GM12878 (cell line): ENCODE measurements at regions not wholly inside any gene's neighbourhood (a gene's known extent, or its start where the extent isn't known, plus 50 kb on each side); places are given as distances from the start of the nearest gene placed in this dataset.

Source experiments
- ATAC-seq: fragments of 200-7000 bp; cut with Tn5 transposase; 3 replicates; pipeline ENCODE4 v1.9.1; 2020; ENCODE audit warnings: mild to moderate bottlenecking, moderate library complexity
- BruUV-seq: library from RNA; stranded (reverse); fragments of 400-500 nt; replicated peaks from 2 replicates; lab custom pipeline; 2021; lab: Mats Ljungman, UMichigan
- CTCF ChIA-PET: fragments of 300-600 bp; sonication (Branson Sonifier 250); formaldehyde crosslinking; extraction: SDS; loops from one replicate; lab custom pipeline; 2021; ENCODE audit warnings: inconsistent platforms; lab: Yijun Ruan, JAX
- POLR2A ChIA-PET: fragments of 350-600 bp; formaldehyde crosslinking; extraction: SDS; loops from one replicate; lab custom pipeline; 2021; ENCODE audit warnings: inconsistent platforms; lab: Charles Lee
- RAD21 ChIA-PET: fragments of 300-600 bp; sonication (Branson Sonifier 250); formaldehyde crosslinking; loops from one replicate; lab custom pipeline; 2023; ENCODE audit warnings: antibody characterized with exemption; ENCODE audit not compliant: unreplicated experiment; lab: Charles Lee
- SMC1A ChIA-PET: fragments of 300-600 bp; sonication (Branson Sonifier 250); formaldehyde crosslinking; loops from one replicate; lab custom pipeline; 2023; ENCODE audit not compliant: unreplicated experiment, uncharacterized antibody; lab: Charles Lee
- DNase-seq: peaks from one replicate; pipeline ENCODE4 v3.0.0-alpha.2; 2011; ENCODE audit warnings: low read depth, low spot score
- FAIRE-seq: peaks from 3 replicates; lab custom pipeline; 2011; peaks lifted over from hg19 to GRCh38; lab: Jason Lieb, UNC
- H2AFZ ChIP-seq: 2 replicates; pipeline ENCODE4 v1.6.0; 2011; ENCODE audit warnings: low read depth, low read length, control low read depth; ENCODE audit not compliant: control insufficient read depth
- H3K27ac ChIP-seq: 2 replicates; pipeline ENCODE4 v1.5.1; 2011; ENCODE audit warnings: control low read depth; ENCODE audit not compliant: control insufficient read depth, insufficient read depth
- H3K27me3 ChIP-seq, 2 experiments: replicated peaks in 1 of 2; 2 replicates each; pipeline versions ENCODE4 v1.6.0 to v1.6.1; 2011; ENCODE audit warnings: low read length in 1 of 2; ENCODE audit not compliant: control insufficient read depth in 2 of 2, insufficient read depth in 2 of 2
- H3K36me3 ChIP-seq, 2 experiments: 2 replicates each; pipeline ENCODE4 v1.5.1; 2011; ENCODE audit warnings: low read length in 1 of 2; ENCODE audit not compliant: control insufficient read depth in 2 of 2, insufficient read depth in 2 of 2
- H3K4me1 ChIP-seq: 2 replicates; pipeline ENCODE4 v1.6.1; 2011; ENCODE audit warnings: mild to moderate bottlenecking, low read length, moderate library complexity, mixed read lengths; ENCODE audit not compliant: control insufficient read depth, insufficient read depth
- H3K4me2 ChIP-seq: 2 replicates; pipeline ENCODE4 v1.6.0; 2011; ENCODE audit warnings: control low read depth; ENCODE audit not compliant: control insufficient read depth, insufficient read depth
- H3K4me3 ChIP-seq: fragments of 200-600 bp; sonication (generic); 2 replicates; pipeline ENCODE4 v1.5.1; 2016
- H3K79me2 ChIP-seq: 2 replicates; pipeline ENCODE4 v1.6.0; 2011; ENCODE audit warnings: low read length; ENCODE audit not compliant: control insufficient read depth, insufficient read depth
- H3K9ac ChIP-seq: 2 replicates; pipeline ENCODE4 v1.8.0; 2011; ENCODE audit warnings: low read length, control low read depth, mixed read lengths; ENCODE audit not compliant: control insufficient read depth, insufficient read depth
- H3K9me3 ChIP-seq: replicated peaks from 3 replicates; pipeline ENCODE4 v1.5.1; 2011; ENCODE audit warnings: mild to moderate bottlenecking, low read length; ENCODE audit not compliant: control insufficient read depth, insufficient read depth
- H4K20me1 ChIP-seq: 2 replicates; pipeline ENCODE4 v1.6.0; 2011; ENCODE audit not compliant: control insufficient read depth, insufficient read depth
- BRCA1 ChIP-seq: IDR thresholded peaks from 2 replicates; pipeline ENCODE4 v1.6.1; 2011; ENCODE audit warnings: low read depth, low read length, improper control_type of control experiment
- CHD4 ChIP-seq: fragments of 200-600 bp; sonication (generic); IDR thresholded peaks from 2 replicates; pipeline ENCODE4 v1.6.1; 2016; ENCODE audit warnings: mild to moderate bottlenecking
- ETV6 ChIP-seq, 2 experiments: fragments of 450-650 bp in 1 of 2; IDR thresholded peaks in 1 of 2; conservative IDR thresholded peaks in 1 of 2; 2 replicates each; pipeline ENCODE4 v1.6.1; 2014; ENCODE audit warnings: antibody characterized with exemption in 1 of 2, borderline replicate concordance in 1 of 2, low read depth in 1 of 2, mild to moderate bottlenecking in 1 of 2, moderate library complexity in 1 of 2
- FOS ChIP-seq: IDR thresholded peaks from 3 replicates; pipeline ENCODE4 v1.6.1; 2011; ENCODE audit warnings: borderline replicate concordance; ENCODE audit not compliant: insufficient read length; ENCODE audit errors: extremely low read depth
- GABPA ChIP-seq: IDR thresholded peaks from 2 replicates; pipeline ENCODE4 v1.6.1; 2014; ENCODE audit warnings: antibody characterized with exemption, low read depth, mild to moderate bottlenecking, inconsistent platforms
- HCFC1 ChIP-seq: fragments of 150-350 bp; IDR thresholded peaks from 2 replicates; pipeline ENCODE4 v1.6.1; 2014; ENCODE audit warnings: low read length
- IKZF2 ChIP-seq, 2 experiments: fragments of 450-650 bp; IDR thresholded peaks; 2 replicates each; pipeline ENCODE4 v1.6.1; 2017; ENCODE audit warnings: mild to moderate bottlenecking in 2 of 2, moderate library complexity in 2 of 2
- PAX8 ChIP-seq: fragments of 450-650 bp; IDR thresholded peaks from 2 replicates; pipeline ENCODE4 v1.6.1; 2017; ENCODE audit warnings: mild to moderate bottlenecking, moderate library complexity
- RELA ChIP-seq: fragments of 450-650 bp; IDR thresholded peaks from 2 replicates; pipeline ENCODE4 v1.8.0; 2014; ENCODE audit warnings: borderline replicate concordance; ENCODE audit not compliant: partially characterized antibody
- SIN3A ChIP-seq: IDR thresholded peaks from 2 replicates; pipeline ENCODE4 v1.6.1; 2012; ENCODE audit warnings: low read depth, low read length, improper control_type of control experiment
- SMARCA5 ChIP-seq: fragments of 450-650 bp; IDR thresholded peaks from 2 replicates; pipeline ENCODE4 v1.6.1; 2017; ENCODE audit warnings: mild to moderate bottlenecking
- TBL1XR1 ChIP-seq: IDR thresholded peaks from 2 replicates; pipeline ENCODE4 v1.6.1; 2012; ENCODE audit warnings: low read depth, low read length, improper control_type of control experiment
- TCF12 ChIP-seq: IDR thresholded peaks from 2 replicates; pipeline ENCODE4 v1.6.1; 2011; ENCODE audit warnings: low read depth, mild to moderate bottlenecking, low read length
- TCF7 ChIP-seq: IDR thresholded peaks from 2 replicates; pipeline ENCODE4 v1.6.1; 2014; ENCODE audit warnings: antibody characterized with exemption, borderline replicate concordance
- ZBTB40 ChIP-seq: fragments of 450-650 bp; IDR thresholded peaks from 2 replicates; pipeline ENCODE4 v1.6.1; 2016; ENCODE audit warnings: mild to moderate bottlenecking, moderate library complexity, borderline replicate concordance
- ZNF24 ChIP-seq: fragments of 450-650 bp; IDR thresholded peaks from 2 replicates; pipeline ENCODE4 v1.6.1; 2017; ENCODE audit warnings: antibody characterized with exemption, mild to moderate bottlenecking
- WGBS: methylation state at CpG from one replicate; pipeline ENCODE4 v1.1.6; 2016; ENCODE audit warnings: low lambda C conversion rate; ENCODE audit not compliant: insufficient replicate concordance, insufficient coverage; ENCODE audit errors: missing lambda C conversion rate; 5-methylcytosine and 5-hydroxymethylcytosine counted together
- in situ Hi-C: fragments of 300-500 bp; cut with MboI; formaldehyde crosslinking; loops from 9 replicates; pipeline ENCODE4 v1.14.3; 2018; ENCODE audit warnings: mixed read lengths
- intact Hi-C: fragments of 100-400 bp; cut with micrococcal nuclease; formaldehyde crosslinking; loops from one replicate; pipeline ENCODE4 v1.14.2; 2022; ENCODE audit not compliant: unreplicated experiment
- TF ChIP-seq, protein P1 (sequence below): fragments of 450-650 bp; formaldehyde crosslinking; IDR thresholded peaks from 2 replicates; pipeline ENCODE4 v1.4.0; 2020; ENCODE audit warnings: mild to moderate bottlenecking, moderate library complexity

DNA sequence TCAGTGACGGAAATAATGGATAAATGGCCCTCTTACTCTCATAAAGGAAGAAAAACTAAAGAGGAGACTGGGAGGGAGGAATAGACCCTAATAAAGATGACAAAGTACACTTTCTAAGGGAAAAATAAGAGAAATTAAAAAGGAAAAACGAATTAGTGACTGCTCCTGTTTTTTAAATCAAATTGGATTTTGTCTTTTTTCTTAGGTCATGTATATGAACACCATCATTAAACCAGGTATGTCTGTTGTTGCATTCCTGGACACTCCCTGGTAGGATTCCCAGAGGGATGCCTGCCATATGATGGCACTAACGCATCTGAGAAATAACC lies 59.4 kb upstream of the BTN3A2 start:
- DNase-seq (no peak), ATAC-seq (no peak), FAIRE-seq (no peak)
- BruUV-seq = no TSS peak
- Histone ChIP-seq H3K27me3 (no peaks in the 10 kb centered on the region), H2AFZ (no peak overlapping the region), H4K20me1 (no peaks in the 10 kb centered on the region), H3K36me3 (no peaks in the 10 kb centered on the region), H3K4me1 (peaks cover 16% of the 10 kb centered on the region), H3K9ac (no peak overlapping the region), H3K4me2 (peak overlapping the region; percentile 72; the same call in 1 of the 2 replicates), H3K9me3 (no peaks in the 10 kb centered on the region), H3K79me2 (no peaks in the 10 kb centered on the region), H3K27ac (no peak overlapping the region), H3K4me3 (peak overlapping the region; percentile 60; the same call in 1 of the 2 replicates)
- intact Hi-C loops = no loop called here
- WGBS = 56% methylated on average over 3 of the region's 3 CpGs
- ChIA-PET SMC1A (interaction anchor here (0.8 to 1.6 kb wide), 3 partner anchors 18 to 55 kb away, joined by 3 to 6 read pairs (median 3); a partner anchor contains a TSS), CTCF (interaction anchor here (0.6 kb wide), 1 partner anchor 23 kb away, joined by 3 read pairs; no protein-coding TSS in a partner anchor), RAD21 (interaction anchor here (1.0 kb wide), 1 partner anchor 264 kb away, joined by 3 read pairs; no protein-coding TSS in a partner anchor), POLR2A (interaction anchor here (0.9 kb wide), 1 partner anchor 20 kb away, joined by 3 read pairs; a partner anchor contains a TSS)
- in situ Hi-C loops = no loop called here
- TF ChIP-seq RELA (no peak), TCF7 (no peak; the same call in 1 of the 2 replicates), ZNF24 (no peak), TBL1XR1 (no peak), HCFC1 (no peak), ZBTB40 (peak; percentile 41; the same call in 1 of the 2 replicates), ETV6 (conservative IDR thresholded peaks at IDR 0.05 in 1 of 2, IDR thresholded peaks at IDR 0.05 in 1 of 2; ENCODE audit: borderline replicate concordance in 1 of 2, low read depth in 1 of 2) (no peak), BRCA1 (no peak), SMARCA5 (no peak), IKZF2 (IDR thresholded peaks at IDR 0.05) (no peak), PAX8 (no peak), GABPA (0 out of 2 replicates have a peak, but pooled peaks have one; percentile 5), TCF12 (no peak), CHD4 (no peak), FOS (no peak), SIN3A (no peak)
- TF ChIP-seq, protein P1, sequence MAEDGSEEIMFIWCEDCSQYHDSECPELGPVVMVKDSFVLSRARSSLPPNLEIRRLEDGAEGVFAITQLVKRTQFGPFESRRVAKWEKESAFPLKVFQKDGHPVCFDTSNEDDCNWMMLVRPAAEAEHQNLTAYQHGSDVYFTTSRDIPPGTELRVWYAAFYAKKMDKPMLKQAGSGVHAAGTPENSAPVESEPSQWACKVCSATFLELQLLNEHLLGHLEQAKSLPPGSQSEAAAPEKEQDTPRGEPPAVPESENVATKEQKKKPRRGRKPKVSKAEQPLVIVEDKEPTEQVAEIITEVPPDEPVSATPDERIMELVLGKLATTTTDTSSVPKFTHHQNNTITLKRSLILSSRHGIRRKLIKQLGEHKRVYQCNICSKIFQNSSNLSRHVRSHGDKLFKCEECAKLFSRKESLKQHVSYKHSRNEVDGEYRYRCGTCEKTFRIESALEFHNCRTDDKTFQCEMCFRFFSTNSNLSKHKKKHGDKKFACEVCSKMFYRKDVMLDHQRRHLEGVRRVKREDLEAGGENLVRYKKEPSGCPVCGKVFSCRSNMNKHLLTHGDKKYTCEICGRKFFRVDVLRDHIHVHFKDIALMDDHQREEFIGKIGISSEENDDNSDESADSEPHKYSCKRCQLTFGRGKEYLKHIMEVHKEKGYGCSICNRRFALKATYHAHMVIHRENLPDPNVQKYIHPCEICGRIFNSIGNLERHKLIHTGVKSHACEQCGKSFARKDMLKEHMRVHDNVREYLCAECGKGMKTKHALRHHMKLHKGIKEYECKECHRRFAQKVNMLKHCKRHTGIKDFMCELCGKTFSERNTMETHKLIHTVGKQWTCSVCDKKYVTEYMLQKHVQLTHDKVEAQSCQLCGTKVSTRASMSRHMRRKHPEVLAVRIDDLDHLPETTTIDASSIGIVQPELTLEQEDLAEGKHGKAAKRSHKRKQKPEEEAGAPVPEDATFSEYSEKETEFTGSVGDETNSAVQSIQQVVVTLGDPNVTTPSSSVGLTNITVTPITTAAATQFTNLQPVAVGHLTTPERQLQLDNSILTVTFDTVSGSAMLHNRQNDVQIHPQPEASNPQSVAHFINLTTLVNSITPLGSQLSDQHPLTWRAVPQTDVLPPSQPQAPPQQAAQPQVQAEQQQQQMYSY = no peak
